Umbilical cord (tissue), 1 donor: ENCODE measurements at regions not wholly inside any gene's neighbourhood (a gene's known extent, or its start where the extent isn't known, plus 50 kb on each side); places are given as distances from the start of the nearest gene placed in this dataset.

Experiments
- DNase-seq: peaks from one replicate; pipeline ENCODE4 v3.0.0-alpha.2; 2015; ENCODE audit warnings: low spot score

DNA sequence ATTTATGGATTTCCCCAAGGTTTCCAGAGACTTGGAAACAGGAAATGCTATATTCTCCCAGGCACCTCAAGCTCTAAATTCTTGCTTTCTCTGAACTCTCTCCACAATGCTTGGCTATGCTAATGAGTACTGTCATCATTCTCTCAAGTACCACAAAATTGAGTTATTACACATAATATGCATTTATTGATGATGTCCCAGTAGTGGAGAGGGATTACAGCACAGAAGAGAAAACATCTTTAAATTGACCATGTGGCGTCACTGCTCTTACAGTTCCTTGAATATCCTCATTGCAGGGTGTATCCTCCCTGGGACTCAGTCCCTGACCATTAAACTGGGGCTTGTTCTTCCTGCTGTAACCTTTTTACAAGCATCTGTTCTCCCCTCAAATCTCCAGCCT, 681.1 kb upstream of the FANCL start:
- DNase-seq, result no peak

DNA sequence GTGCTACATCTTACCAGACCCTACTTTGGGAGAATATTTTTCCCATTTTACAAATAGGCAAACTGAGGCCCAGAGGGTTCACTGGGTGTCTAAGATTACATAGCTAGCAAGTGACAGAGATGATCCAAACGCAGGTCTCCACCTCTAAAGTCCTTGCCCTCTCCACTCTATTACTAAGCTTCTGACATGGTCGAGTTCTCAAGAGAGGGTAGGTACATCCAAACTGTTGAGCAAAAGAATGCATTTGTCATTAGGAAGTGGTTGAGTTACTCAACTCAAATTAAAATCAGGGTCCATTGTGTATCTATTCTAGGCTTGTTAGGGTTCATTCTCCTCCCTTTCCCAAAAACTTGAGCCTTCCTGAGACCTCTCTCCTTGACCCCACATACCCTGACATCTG, 680.6 kb upstream of the FANCL start:
- DNase-seq, result no peak

DNA sequence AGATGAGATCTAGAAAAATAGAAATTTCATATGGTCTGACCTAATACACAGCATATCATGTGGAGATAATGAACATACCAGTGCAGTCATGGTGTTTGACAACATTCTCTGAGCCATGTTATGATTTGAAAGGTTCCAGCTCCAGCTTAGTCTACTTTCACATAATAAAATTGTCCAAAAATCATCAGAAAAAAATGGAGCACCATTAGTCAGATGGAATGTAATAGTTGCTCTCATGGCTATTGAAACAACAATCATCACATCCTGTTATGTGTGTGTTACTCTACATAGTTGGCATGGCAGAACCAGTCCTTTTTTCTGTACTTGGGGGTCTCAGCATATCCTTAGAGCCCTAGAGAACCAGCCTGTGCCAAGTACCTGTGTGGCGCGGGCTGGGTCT, 678.9 kb upstream of the FANCL start:
- no peak for DNase-seq

DNA sequence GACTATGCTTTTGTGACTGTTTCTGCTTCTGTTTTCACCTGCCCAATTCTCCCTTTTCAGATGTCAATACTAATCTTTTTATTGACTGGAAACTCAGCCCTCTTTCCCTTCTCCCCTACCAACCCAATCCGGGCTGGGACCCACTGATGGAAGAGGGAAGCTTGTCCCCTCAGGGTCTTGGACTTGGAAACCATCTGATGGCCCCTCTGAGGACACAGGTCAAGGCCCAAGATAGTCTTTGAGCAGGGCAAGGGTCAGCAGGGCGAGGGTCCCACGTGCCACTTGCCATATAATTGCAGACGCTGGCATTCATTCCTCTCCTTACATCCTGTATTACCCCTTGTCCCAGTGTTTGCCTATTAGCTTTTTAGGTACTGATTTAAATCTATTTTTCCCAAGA, 678.2 kb upstream of the FANCL start:
- DNase-seq, result no peak

DNA sequence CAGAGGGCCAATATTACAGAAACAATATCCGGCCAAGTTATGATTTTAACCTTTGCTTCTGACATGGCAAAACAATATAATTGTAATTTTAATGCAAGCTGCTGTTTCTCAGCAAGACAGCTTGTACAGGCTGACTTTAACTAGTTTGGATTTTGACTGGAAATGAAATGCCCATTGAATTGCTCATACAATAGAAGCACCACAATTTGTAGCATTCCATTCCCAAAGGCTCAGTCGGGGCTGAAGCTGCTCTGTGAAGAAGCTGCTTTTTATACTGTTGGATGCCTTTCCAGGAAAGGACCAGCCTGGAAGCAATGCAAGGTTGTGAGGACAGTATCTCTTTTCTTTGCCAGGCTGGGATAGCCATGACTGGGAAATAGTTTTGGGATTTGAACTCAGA, 677.0 kb upstream of the FANCL start:
- DNase-seq, result peak; percentile 32

DNA sequence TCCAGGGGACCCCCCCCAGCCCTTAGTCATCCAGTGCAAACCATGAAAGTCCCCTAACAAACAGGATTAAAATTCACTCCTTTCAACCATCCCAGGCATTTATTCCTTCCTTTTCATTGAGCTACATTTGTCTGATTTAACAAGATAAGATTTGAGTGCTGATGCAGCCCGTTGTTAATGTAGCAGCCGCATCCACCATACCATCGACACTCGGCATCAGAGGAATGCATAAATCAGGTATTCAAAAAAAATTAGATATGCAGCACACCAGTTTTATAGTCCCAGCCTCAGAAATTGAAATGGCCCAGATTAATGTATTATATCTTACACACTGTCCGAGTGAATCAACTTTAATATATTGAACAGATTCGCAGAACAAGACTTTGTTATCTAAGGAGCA, 676.5 kb upstream of the FANCL start:
- DNase-seq, result no peak

DNA sequence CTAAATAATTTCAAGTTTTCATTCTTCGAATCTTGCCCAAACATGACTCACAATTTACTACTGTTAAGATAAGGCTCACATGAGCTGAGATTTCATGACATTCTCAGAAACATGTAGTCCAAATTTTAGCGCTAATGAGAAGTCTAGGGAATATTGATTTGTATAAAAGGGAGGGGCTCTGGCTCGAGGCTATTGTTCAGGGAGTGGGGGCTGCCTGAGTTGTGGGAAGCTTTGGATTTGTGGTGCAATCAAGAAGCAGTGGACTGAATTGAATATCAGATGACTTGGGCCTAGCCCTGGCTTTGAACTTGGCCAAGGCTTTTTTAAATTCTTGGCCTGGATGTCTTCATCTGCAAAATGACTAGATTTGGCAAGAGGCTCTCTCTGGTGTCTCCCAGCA, 674.9 kb upstream of the FANCL start:
- no peak for DNase-seq

DNA sequence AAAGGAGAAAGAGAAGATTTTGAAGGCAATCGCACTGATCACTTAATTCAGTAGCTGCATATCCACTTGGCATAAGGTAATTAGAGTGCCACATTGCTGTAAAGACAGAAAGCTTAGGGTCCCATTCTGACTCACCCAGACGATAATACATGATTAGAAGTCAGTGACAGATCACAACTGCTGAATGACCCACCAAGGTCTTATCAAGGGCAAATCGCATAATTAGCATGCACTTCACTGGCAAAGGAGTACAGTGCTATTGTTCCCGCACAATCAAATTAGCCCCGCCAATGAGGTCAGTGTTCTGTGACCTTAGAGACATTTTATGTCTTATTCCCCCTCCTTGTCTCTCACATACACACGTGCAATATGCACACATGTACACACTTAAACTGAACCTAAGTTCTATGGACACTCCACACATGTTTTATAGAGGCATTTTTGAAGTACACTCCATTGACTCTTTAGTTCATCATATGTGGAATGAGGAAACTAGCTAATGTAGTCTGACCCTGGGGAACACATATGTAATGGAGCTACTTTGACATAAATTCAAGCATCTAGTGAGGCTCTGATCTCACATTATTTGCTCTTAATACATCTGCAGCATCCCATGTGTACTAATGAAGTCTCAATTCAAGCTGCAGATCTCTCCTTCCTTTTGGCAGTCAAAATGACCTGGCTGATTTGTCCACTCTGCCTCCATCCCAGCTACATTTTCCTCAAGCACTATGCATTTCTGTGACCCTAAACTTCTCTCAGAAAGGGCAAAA, 673.8 kb upstream of the FANCL start:
- DNase-seq, result no peak

DNA sequence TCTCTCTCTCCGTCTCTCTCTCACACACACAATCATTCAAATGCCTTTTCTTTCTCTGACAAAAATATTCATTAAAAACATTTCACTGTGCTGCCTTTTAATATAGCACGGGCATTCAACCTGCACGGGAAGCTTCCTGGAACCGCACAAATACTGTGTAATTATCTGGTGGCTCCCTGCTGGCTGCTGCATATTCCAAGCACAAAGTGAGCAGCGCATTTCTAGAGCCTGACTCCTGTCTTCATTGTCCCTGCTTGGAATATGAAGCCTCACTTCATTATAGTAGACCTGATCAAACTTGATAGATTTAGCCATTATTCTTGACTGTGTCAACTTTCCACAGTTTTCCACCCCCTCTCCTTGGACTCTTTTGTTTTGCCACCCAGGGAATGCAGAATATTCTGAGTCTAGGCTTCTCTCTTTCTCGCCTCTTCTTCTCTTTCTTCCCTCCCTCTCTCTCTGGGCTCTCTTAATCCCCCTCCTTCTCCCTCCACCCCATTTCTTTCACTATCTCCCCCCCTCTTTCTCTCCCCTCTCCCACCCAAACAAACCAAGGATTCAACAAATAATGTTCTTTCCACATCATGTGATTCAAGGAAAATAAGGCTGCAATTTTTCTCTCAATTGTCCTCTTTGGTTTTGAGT, 672.1 kb upstream of the FANCL start:
- DNase-seq, result no peak

DNA sequence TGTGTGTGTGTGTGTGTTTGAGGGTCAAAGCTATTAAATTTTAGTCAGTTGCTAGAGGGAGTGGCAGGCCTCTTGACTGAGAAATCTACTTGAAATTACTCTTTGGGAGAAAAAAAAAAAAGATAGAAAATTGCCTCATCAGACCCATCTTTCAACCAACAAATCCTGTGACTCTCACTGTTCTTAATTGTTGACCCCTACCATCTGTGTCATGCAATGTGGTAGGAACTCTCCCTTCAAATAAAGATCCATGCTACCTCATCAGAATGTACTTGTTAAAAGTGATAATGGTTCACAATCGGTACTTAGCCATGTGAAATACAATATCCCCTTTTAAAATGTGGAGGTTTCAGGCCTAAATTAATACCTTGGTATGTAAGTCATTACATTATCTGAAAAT, 670.8 kb upstream of the FANCL start:
- no peak for DNase-seq

DNA sequence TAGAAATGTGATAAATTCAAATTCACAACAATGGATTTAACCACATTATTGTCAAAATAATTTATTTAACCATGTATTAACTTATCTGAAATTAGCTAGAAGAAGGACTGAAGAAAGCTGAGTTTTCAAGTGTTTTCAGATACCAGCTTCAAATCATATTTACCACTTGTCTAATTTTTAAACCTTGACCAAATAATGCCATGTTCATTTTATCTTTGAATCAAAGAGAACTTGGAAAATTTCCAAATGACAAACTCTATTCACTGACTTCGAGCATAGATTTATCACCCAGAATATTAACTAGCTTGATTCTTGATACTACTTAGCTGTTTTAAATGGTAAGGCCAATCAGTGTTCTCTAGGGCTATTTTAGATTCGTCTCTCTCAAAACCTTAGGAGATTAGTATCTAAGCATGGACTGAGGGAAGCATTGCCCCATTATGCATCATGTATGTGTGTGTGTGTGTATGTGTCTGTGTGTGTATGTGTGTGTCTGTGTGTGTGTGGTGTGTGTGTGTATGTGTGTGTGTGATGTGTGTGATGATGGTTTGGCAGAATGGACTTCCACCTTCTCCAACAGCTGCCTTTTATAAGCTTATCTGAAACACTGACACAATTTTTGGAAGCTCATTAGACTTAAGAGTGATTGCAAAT, 667.5 kb upstream of the FANCL start:
- no peak for DNase-seq

DNA sequence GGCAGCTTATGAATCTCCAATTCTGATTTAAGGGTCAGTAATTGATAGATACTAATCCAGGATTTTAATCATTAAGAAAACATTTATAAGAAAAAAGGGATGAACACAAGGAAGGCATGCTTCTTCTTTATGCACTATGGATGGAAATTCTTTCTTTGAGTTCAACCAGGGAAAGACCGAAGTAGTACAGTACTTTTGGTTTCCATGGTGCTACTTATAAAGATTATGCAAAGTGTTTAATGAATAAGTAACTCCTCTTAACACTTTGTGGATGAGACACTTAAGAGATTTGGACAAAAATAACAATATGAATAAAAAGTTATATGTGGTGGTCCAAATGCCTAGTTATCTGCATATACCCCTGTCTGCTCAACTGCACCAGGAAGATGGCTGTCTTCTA, 666.5 kb upstream of the FANCL start:
- DNase-seq, result no peak

DNA sequence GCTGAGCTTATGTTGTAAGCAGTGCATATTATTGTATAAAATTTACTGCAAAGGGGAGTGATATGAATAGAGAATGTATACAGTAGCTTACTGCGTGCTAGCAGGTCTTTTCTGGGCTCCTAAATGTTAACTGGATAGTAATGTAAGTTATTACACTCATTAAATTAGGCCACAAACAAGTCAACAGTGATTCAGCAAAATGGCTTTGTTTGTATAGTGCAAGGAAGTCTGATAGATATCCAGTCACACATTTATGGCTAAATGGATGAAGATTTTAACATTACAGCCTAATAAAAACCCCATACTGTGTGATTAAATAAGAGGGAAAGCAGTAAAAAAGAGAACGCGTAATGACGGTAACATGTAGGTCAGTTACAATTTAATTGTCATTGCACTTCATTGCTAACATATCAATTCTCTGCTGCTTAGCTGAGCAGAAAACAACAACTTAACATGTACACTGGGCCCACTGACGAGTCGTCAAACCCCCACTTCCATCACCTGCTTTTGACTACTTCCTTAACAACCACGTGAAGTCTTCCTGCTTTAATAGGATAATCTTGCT, 665.0 kb upstream of the FANCL start:
- no peak for DNase-seq

DNA sequence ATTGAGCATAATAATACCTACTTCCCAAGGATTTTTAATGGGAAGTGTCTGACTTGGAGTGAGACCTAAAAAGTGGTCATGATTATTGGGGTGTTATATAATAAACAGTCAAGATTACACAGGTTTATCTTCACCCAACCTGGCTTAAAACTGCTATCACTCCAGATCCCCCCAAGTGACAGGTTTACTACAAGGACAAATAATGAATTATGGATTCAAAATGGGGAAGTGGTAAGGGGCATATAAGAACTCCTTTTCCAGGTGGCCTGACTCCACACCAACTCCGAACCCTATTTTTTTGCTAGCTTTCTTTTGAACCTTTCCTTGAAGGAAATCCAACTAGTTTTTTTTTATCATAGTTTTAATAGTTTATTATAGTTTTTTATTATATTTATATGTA, 663.0 kb upstream of the FANCL start:
- DNase-seq, result no peak

DNA sequence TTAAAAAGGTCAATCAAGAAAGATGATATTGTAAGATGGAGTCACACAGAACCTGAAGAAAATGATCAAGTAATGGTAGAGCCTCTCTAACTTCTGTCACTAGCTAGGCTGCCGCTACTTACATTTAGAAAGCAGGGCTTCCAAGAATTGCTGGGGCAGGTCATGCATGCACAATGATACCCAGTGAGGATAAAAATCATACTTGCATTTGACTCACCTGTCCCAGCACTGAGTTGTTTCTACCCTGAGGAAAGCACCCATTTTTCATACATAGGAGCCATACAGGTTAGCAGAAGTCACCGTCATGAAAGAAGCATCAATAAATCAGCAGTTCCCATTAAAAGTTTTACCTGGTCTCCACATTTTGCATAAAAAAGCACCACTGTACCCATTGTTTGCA, 662.3 kb upstream of the FANCL start:
- no peak for DNase-seq

DNA sequence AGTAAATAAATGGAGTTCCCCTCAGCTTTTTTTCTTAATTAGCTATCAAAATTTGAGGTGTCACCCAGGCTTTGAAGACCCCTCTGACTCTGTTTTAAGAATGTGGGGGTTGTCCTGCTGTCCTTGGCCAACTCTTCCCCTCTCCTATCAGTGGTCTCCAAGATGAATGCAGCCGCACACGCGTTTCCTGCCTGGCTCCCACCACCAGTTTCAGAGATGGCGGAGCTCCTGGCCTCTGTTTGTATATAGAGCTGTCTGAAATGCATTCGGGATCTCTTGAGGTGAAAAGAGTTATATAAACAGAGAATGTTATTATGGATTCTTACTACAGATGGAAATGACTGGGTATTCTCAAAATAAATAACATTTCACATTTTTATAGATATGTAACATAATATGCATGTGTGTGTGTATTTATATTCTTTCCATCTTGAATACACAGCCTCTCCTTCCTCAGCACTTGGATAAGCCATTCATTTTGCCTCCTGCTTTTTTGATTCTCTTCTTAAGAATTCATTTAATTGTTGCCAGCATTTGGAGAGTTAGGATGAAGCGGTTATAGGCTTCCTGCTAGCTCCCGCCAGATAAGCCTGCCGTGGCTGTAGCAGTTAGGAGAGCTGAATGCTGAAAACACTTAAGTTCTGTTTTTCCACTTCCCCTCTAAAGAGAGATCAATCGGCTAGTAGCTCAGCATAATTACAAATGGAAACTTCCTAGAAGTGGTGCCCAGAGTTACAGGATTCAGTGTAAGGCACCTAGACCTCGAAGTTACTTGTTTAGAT, 659.3 kb upstream of the FANCL start:
- peak; percentile 25 for DNase-seq

DNA sequence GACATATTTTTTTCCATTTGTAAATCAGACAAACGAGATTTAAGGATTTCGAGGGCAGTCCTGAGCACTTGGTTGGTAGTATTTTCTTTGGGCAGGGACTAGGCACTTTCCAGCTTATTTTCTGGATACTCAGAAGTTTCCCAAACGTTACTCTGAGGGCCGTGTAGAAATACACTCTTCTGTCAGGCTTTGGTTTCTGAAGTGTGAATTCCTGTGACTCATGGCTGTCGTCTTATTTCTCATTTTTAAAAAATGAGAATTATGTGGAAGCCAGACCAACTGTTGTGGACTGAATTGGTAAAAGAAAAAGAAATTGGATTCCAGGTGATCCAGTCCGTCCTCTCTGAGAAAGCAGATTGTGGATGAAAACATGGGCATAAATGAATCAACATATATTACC, 658.6 kb upstream of the FANCL start:
- no peak for DNase-seq

DNA sequence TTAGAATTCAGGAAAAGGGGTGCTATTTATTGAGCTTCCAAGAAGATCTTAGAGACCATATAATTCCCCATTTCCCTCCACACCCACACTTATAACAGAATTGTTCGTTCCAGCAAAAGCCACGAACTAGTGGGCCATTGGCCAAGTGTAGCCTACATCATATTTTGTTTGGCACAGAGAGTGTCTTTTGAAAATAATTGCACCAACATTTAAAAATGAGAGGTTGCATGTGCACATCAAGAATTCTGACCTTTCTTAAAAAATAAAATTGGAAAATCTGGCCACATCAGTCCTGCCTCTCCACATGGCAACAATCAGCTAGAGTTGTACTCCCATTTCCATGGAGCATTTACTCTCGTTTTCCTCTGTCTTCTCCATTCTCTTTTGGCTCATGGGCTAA, 655.5 kb upstream of the FANCL start:
- no peak for DNase-seq

DNA sequence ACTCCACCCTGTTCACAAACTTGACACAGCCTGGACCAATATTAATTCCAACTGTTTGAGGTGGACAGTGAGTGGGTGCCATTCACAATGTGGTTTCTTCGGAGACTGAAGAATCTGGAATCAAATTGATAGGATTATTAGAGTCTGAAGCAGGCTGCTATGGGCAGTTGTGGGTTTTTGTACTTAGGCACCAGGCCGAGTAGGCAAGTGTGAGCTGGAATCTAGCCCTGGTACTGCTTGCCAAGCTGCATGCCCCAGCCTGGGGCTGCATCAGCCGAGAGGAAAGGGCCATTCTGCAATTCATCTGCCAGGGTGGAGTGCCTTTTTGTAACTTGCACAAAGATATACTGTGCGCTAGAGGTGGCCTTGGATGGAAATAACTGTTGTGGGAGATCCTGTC, 654.7 kb upstream of the FANCL start:
- no peak for DNase-seq

DNA sequence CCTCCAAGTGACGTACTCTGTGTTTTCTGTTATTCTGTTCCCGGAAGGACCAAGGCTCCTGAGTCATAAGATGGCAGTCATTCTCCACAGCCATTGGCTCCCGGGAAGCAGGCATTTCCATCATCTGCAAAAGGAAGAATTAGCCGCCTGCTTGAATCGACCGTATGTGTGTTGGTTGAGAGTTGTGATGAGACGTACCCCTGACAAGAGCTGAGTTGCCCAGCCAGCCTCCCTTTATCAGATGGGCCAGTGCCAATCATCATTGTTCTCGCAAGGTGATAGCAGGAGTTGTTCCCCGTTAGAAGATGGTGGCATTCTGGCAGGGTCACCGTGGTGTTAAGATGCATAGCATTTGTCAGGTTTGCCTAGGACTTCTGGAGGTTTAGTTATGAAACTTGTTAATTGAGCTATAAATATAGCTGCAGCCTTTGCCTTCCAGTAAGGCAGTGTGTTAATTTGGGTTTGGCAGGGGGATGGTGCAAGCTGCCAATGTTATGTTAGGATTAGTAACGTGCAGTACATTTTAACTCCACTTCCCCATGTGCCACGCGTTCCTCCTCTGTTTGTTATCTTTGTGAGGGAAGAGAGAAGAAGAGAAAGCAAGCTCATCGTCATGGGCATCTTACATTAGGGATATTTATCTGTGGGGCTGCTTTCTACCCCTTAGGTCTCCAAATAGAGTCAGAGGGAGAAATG, 652.7 kb upstream of the FANCL start:
- no peak for DNase-seq

DNA sequence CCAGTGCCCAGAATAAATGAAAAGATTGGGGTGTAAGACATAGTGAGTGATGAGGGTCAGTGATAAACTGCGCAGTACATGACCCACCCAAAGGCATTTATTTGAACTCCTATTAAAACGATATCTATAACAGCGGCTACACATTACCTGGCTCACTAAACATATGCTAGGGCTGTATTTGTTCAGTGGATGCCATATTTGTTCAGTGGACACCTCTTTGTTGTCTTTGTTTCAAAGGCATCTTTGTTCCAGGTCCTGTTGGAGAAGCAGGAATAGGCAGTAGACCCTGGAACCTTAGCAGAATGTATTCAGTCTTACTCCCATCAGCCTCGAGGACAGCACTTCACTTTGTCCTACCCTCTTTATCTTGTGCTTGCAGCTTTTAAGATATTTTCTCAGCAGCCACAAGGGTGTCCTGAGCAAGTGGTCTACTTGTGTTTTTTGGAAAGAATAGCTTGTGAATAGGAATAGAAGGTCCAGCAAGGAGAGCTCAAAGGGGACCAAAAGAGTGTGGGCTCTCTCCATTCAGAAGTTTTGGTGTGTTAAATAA, 650.8 kb upstream of the FANCL start:
- DNase-seq, result no peak
